Spleen (tissue), 7 donors: ENCODE measurements at regions not wholly inside any gene's neighbourhood (a gene's known extent, or its start where the extent isn't known, plus 50 kb on each side); places are given as distances from the start of the nearest gene placed in this dataset.

Experiments used
- CTCF ChIP-seq, 11 experiments: fragments of 200-600 bp in 7 of 11; fragments of 450-650 bp in 4 of 11; sonication (generic) in 4 of 11; IDR thresholded peaks in 8 of 11; conservative IDR thresholded peaks in 3 of 11; 1 replicate in 7 of 11; 2 replicates in 4 of 11; pipeline versions ENCODE4 v1.4.0 to v1.8.0; 2016 to 2021; ENCODE audit warnings: antibody characterized with exemption in 11 of 11, inconsistent platforms in 4 of 11, mild to moderate bottlenecking in 1 of 11
- POLR2A ChIP-seq, 3 donors: fragments of 450-650 bp; IDR thresholded peaks; one replicate each; pipeline ENCODE4 v1.5.1; 2017; ENCODE audit warnings: antibody characterized with exemption in 3 of 3, mild to moderate bottlenecking in 1 of 3
- POLR2AphosphoS5 ChIP-seq, 3 donors: sonication (generic); formaldehyde crosslinking; IDR thresholded peaks; one replicate each; pipeline ENCODE4 v1.5.1; 2017; ENCODE audit warnings: antibody characterized with exemption in 3 of 3
- donor health status: DM: no; HTN: no; CAD: no; lungs with moderate emphysema.
- donor health status: DM: no; HTN: no; CAD: no.
- donor health status: DM: no; HTN: no; CAD: no.

GRCh38 chr11:105315287-105315686 is 175.7 kb upstream of the CARD18 start:
- TF ChIP-seq CTCF (IDR thresholded peaks at IDR 0.05 in 8 of 11, conservative IDR thresholded peaks at IDR 0.05 in 3 of 11) (no peak), POLR2AphosphoS5 (IDR thresholded peaks at IDR 0.05) (no peak), POLR2A (IDR thresholded peaks at IDR 0.05) (no peak)
